22Rv1 (cell line): ENCODE measurements at regions not wholly inside any gene's neighbourhood (a gene's known extent, or its start where the extent isn't known, plus 50 kb on each side); places are given as distances from the start of the nearest gene placed in this dataset.

ENCODE experiments used
- H3K27ac ChIP-seq: fragments of 450-650 bp; 2 replicates; pipeline ENCODE4 v1.5.1; 2017
- CTCF ChIP-seq: fragments of 450-650 bp; IDR thresholded peaks from 2 replicates; pipeline ENCODE4 v1.5.1; 2017; ENCODE audit warnings: mild to moderate bottlenecking
- ZFX ChIP-seq: fragments of 450-650 bp; IDR thresholded peaks from 2 replicates; pipeline ENCODE4 v1.6.1; 2017; ENCODE audit warnings: antibody characterized with exemption, borderline replicate concordance

GRCh38 chr17:14670861-14671260 lies 370.0 kb downstream of the HS3ST3B1 start:
- H3K27ac ChIP-seq = no peak overlapping the region
- TF ChIP-seq ZFX = no peak
- TF ChIP-seq CTCF = no peak

- no peak for TF ChIP-seq CTCF
- no peak for TF ChIP-seq ZFX
- no peak overlapping the region for H3K27ac ChIP-seq
These were observed 363.6 kb downstream of the HS3ST3B1 start for GRCh38 chr17:14664511-14664910.

DNA sequence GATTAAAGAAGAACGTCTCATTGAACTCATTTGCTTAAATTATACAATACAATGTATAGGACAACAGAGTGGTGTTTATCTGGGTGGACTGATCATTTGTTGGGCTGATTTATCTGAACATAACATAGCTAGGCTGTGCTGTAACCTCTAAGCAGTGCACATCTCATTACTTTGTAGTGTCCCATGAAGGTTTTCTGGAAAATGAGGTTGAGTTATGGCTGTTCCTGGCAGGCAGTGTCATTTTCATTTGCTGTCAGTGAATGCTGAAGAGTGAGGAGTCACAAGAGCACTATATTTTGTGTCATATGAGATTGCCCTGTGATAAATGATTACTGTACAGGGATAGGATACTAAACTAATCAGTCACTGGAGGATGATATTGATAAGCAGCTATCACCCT lies 340.2 kb downstream of the HS3ST3B1 start:
- TF ChIP-seq ZFX = no peak
- TF ChIP-seq CTCF = no peak
- no peak overlapping the region for H3K27ac ChIP-seq

DNA sequence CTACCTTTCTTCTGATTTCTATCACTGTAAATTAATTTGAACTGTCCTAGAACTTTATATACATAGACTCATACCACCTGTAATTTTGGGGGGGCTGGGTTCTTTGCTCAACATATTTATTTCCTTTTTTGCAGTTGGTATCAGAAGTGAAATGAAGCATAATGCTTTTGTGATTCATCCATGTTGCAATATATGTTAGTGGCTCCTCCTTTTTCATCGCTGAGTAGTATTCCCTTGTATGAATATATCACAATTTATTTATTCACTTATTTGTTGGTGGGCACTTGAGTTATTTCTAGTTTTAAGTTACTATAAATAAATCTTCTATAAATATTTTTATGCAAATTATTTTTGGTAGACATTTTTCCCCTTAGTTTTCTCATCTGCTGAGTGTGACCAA lies 336.4 kb downstream of the HS3ST3B1 start:
- no peak for TF ChIP-seq CTCF

GRCh38 chr17:14630621-14631020 lies 329.7 kb downstream of the HS3ST3B1 start:
- no peak for TF ChIP-seq CTCF
- TF ChIP-seq ZFX = no peak
- no peak overlapping the region for H3K27ac ChIP-seq

More for the DNA sequence above, 336.4 kb downstream of the HS3ST3B1 start:
- H3K27ac ChIP-seq = no peak overlapping the region

GRCh38 chr17:14630046-14630445 lies 329.2 kb downstream of the HS3ST3B1 start:
- H3K27ac ChIP-seq = no peak overlapping the region
- no peak for TF ChIP-seq CTCF
- no peak for TF ChIP-seq ZFX

- TF ChIP-seq ZFX = no peak
- TF ChIP-seq CTCF = no peak
- H3K27ac ChIP-seq = no peak overlapping the region
These were observed 321.8 kb downstream of the HS3ST3B1 start for GRCh38 chr17:14622615-14623101.
